Pancreas (tissue), 10 donors: ENCODE measurements at regions not wholly inside any gene's neighbourhood (a gene's known extent, or its start where the extent isn't known, plus 50 kb on each side); places are given as distances from the start of the nearest gene placed in this dataset.

Experiments used
- ATAC-seq, 4 donors: fragments of 200-7000 bp; cut with Tn5 transposase; one replicate each; pipeline versions ENCODE4 v1.8.0 to v1.9.1; 2020; ENCODE audit warnings: mild to moderate bottlenecking in 4 of 4, moderate library complexity in 4 of 4
- DNase-seq, 6 donors: peaks; one replicate each; pipeline ENCODE4 v3.0.0-alpha.2; 2020
- FAIRE-seq: peaks from 2 replicates; lab custom pipeline; 2012; peaks lifted over from hg19 to GRCh38; lab: Jason Lieb, UNC
- H3K27ac ChIP-seq, 4 donors: fragments of 200-600 bp; sonication (generic); 1 replicate in 3 of 4; 2 replicates in 1 of 4; pipeline versions ENCODE4 v1.5.0 to v1.8.0; 2020
- H3K27me3 ChIP-seq, 4 donors: fragments of 200-600 bp; one replicate each; pipeline ENCODE4 v1.8.0; 2021
- H3K36me3 ChIP-seq, 3 donors: fragments of 200-600 bp; sonication (generic) in 1 of 3; one replicate each; pipeline versions ENCODE4 v1.5.0 to v1.8.0; 2020 to 2021
- H3K4me1 ChIP-seq, 3 donors: fragments of 200-600 bp; one replicate each; pipeline ENCODE4 v1.8.0; 2021
- H3K4me3 ChIP-seq, 4 donors: fragments of 200-600 bp; sonication (generic) in 2 of 4; one replicate each; pipeline versions ENCODE4 v1.5.0 to v1.8.0; 2020 to 2021
- H3K9me3 ChIP-seq, 4 donors: fragments of 200-600 bp; one replicate each; pipeline ENCODE4 v1.8.0; 2021
- CTCF ChIP-seq, 4 donors: fragments of 200-600 bp; sonication (generic) in 3 of 4; IDR thresholded peaks; one replicate each; pipeline versions ENCODE4 v1.5.0 to v1.8.0; 2021; ENCODE audit warnings: antibody characterized with exemption in 4 of 4
- WGBS, 2 donors: extraction: QIAGEN DNeasy Blood & Tissue Kit; methylation state at CpG; one replicate each; pipeline ENCODE4 v1.1.7; 2013; 5-methylcytosine and 5-hydroxymethylcytosine counted together
- intact Hi-C, 3 donors: fragments of 100-400 bp; cut with DNase I; formaldehyde crosslinking; loops; one replicate each; pipeline versions ENCODE4 v1.11.1 to v1.14.2; 2022
- donor health status: healthy with polysubstance abuse.
- donor health status: DM: no; HTN: no; CAD: no; lungs with moderate emphysema.
- donor health status: DM: no; HTN: no; CAD: no.
- donor health status: control.
- donor health status: control.
- donor health status: Bipolar disorder and iron deficiency.
- donor health status: DM: yes; HTN: yes; CAD: no.
- donor health status: DM: no; HTN: no; CAD: no.
- donor health status: DM: no; HTN: no; CAD: no.
- donor health status: DM: yes; HTN: yes; CAD: no.

- H3K36me3 ChIP-seq = no peaks in the 10 kb centered on the region
- TF ChIP-seq CTCF (IDR thresholded peaks at IDR 0.05) = no peak
- no peak for FAIRE-seq
- H3K4me3 ChIP-seq = no peak overlapping the region
- no peak overlapping the region for H3K27ac ChIP-seq
- no peak for DNase-seq
- no peaks in the 10 kb centered on the region for H3K27me3 ChIP-seq
- no peaks in the 10 kb centered on the region for H3K9me3 ChIP-seq
- intact Hi-C loops = no loop called here
- ATAC-seq = no peak
- H3K4me1 ChIP-seq = no peaks in the 10 kb centered on the region
- WGBS, 2 donors = 51 to 59% methylated on average over 18 to 19 of the region's 19 CpGs
Observed at GRCh38 chr18:78673516-78674321, 305.9 kb upstream of the SALL3 start.

GRCh38 chr18:78675231-78675630, 304.4 kb upstream of the SALL3 start:
- 52 to 68% methylated on average over 8 of the region's 8 CpGs for WGBS, 2 donors
- no peak overlapping the region for H3K27ac ChIP-seq
- no peak overlapping the region for H3K4me3 ChIP-seq
- H3K9me3 ChIP-seq = no peaks in the 10 kb centered on the region
- FAIRE-seq = no peak
- no peak for TF ChIP-seq CTCF (IDR thresholded peaks at IDR 0.05)
- no peaks in the 10 kb centered on the region for H3K36me3 ChIP-seq
- H3K4me1 ChIP-seq = no peaks in the 10 kb centered on the region
- no peak for DNase-seq
- H3K27me3 ChIP-seq = no peaks in the 10 kb centered on the region
- intact Hi-C loops = no loop called here
- no peak for ATAC-seq

GRCh38 chr18:78676622-78677482, 302.8 kb upstream of the SALL3 start:
- no peaks in the 10 kb centered on the region for H3K27me3 ChIP-seq
- WGBS, 2 donors = 65 to 73% methylated on average over 19 of the region's 19 CpGs
- no peak for TF ChIP-seq CTCF (IDR thresholded peaks at IDR 0.05)
- H3K4me3 ChIP-seq = no peak overlapping the region
- FAIRE-seq (no peak), ATAC-seq (no peak), DNase-seq (no peak)
- no peaks in the 10 kb centered on the region for H3K9me3 ChIP-seq
- no peaks in the 10 kb centered on the region for H3K36me3 ChIP-seq
- no peaks in the 10 kb centered on the region for H3K4me1 ChIP-seq
- intact Hi-C loops = no loop called here
- H3K27ac ChIP-seq = no peak overlapping the region

DNA sequence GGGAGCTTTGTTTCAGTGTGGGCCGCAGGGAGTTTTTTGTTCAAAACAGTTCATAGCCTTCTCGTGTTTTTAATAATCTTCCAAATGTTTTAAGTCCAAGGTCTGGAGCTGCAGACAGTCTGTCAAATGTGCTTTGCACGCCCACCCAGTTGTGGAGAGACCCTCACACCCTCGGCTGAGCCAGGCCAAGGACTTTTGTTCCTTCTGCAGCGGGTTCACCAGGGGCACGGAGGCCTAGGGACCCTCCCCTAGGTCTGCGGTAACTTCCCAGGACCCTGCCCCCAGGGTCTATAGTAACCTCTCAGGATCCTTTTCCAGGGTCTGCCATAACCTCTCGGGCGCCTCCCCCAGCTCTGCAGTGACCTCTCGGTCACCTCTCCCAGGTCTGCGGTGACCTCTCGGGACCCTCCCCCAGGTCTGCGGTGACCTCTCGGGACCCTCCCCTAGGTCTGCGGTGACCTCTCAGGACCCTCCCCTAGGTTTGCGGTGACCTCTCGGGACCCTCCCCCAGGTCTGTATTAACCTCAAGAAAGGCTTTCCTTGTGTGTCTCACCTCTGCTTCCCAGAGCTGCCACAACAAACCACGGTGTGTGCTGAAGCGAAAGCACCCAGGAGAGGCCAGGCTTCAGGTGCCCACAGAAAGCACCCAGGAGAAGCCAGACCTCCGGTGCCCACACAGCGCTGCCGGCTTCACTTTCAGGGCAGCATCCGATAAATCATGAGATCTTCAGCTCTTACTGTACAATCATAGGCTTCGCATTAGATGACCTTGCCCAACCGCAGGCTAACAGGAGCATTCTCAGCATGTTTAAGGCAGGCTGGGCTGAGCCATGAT, 301.9 kb upstream of the SALL3 start:
- 61 to 74% methylated on average over 25 of the region's 25 CpGs for whole genome bisulfite sequencing, 2 donors
- no peak overlapping the region for H3K27ac ChIP-seq
- no peak for TF ChIP-seq CTCF (IDR thresholded peaks at IDR 0.05)
- no peak for FAIRE-seq
- DNase-seq = no peak
- no peaks in the 10 kb centered on the region for H3K27me3 ChIP-seq
- no peak for ATAC-seq
- no peaks in the 10 kb centered on the region for H3K9me3 ChIP-seq
- intact Hi-C loops = no loop called here
- no peak overlapping the region for H3K4me3 ChIP-seq
- H3K36me3 ChIP-seq = no peaks in the 10 kb centered on the region
- H3K4me1 ChIP-seq = no peaks in the 10 kb centered on the region
